HepG2 (cell line): ENCODE measurements at regions not wholly inside any gene's neighbourhood (a gene's known extent, or its start where the extent isn't known, plus 50 kb on each side); places are given as distances from the start of the nearest gene placed in this dataset.

Source experiments
- ATAC-seq: fragments of 200-7000 bp; cut with Tn5 transposase; 3 replicates; pipeline ENCODE4 v1.9.1; 2020; ENCODE audit warnings: mild to moderate bottlenecking, moderate library complexity
- BruUV-seq: library from RNA; stranded (reverse); fragments of 400-500 nt; replicated peaks from 2 replicates; lab custom pipeline; 2021; lab: Mats Ljungman, UMichigan
- CTCF ChIA-PET: fragments of 300-600 bp; formaldehyde crosslinking; extraction: SDS; loops from one replicate; lab custom pipeline; 2021; ENCODE audit warnings: low total read pairs, inconsistent platforms, low intra/inter-chr PET ratio; lab: Yijun Ruan, JAX
- POLR2A ChIA-PET: fragments of 350-600 bp; sonication (Branson Sonifier 250); formaldehyde crosslinking; loops from one replicate; lab custom pipeline; 2020; ENCODE audit warnings: antibody characterized with exemption, inconsistent platforms; lab: Yijun Ruan, JAX
- DNase-seq: peaks from one replicate; pipeline ENCODE4 v3.0.0-alpha.2; 2015; ENCODE audit warnings: low spot score
- FAIRE-seq: peaks from 3 replicates; lab custom pipeline; 2011; peaks lifted over from hg19 to GRCh38; lab: Jason Lieb, UNC
- H2AFZ ChIP-seq: one replicate; pipeline ENCODE4 v1.6.1; 2011; ENCODE audit warnings: low read length, inconsistent platforms
- H3K27ac ChIP-seq: fragments of 300-600 bp; 3 replicates; pipeline ENCODE4 v1.8.0; 2011; ENCODE audit warnings: mixed run types, mild to moderate bottlenecking, mixed read lengths, low read length, inconsistent platforms; ENCODE audit not compliant: insufficient read depth; ENCODE audit errors: extremely low read length
- H3K27me3 ChIP-seq, 2 experiments: fragments of 200-600 bp in 1 of 2; 2 replicates in 1 of 2; 3 replicates in 1 of 2; pipeline versions ENCODE4 v1.6.0 to v1.8.0; 2011; ENCODE audit warnings: low read length in 2 of 2, mild to moderate bottlenecking in 2 of 2, moderate library complexity in 2 of 2, inconsistent platforms in 1 of 2; ENCODE audit not compliant: insufficient read depth in 2 of 2, control insufficient read depth in 1 of 2
- H3K36me3 ChIP-seq, 2 experiments: fragments of 200-600 bp in 1 of 2; replicated peaks in 1 of 2; 2 replicates in 1 of 2; 3 replicates in 1 of 2; pipeline versions ENCODE4 v1.5.1 to v1.8.0; 2011; ENCODE audit warnings: low read length in 2 of 2, inconsistent platforms in 1 of 2; ENCODE audit not compliant: insufficient read depth in 2 of 2, control insufficient read depth in 1 of 2
- H3K4me1 ChIP-seq: 2 replicates; pipeline ENCODE4 v1.5.1; 2012; ENCODE audit warnings: low read length, inconsistent platforms; ENCODE audit not compliant: insufficient read depth
- H3K4me2 ChIP-seq: 2 replicates; pipeline ENCODE4 v1.6.0; 2011; ENCODE audit warnings: low read depth, low read length, inconsistent platforms
- H3K4me3 ChIP-seq, 3 experiments: fragments of 200-600 bp in 1 of 3; sonication (generic), shearing (Covaris generic) in 1 of 3; replicated peaks in 1 of 3; 2 replicates each; pipeline ENCODE4 v1.5.1; 2011 to 2016; ENCODE audit warnings: low read length in 3 of 3, inconsistent platforms in 2 of 3, low read depth in 2 of 3, mild to moderate bottlenecking in 2 of 3, control low read depth in 1 of 3, mixed read lengths in 1 of 3; ENCODE audit not compliant: insufficient read depth in 1 of 3
- H3K79me2 ChIP-seq: one replicate; pipeline ENCODE4 v1.6.1; 2011; ENCODE audit warnings: low read length, inconsistent platforms; ENCODE audit not compliant: insufficient read depth
- H3K9ac ChIP-seq: 2 replicates; pipeline ENCODE4 v1.6.0; 2011; ENCODE audit warnings: mild to moderate bottlenecking, low read depth, low read length, inconsistent platforms; ENCODE audit not compliant: insufficient read depth
- H3K9me3 ChIP-seq: 2 replicates; pipeline ENCODE4 v1.5.1; 2012; ENCODE audit warnings: mild to moderate bottlenecking, low read length
- H4K20me1 ChIP-seq: 2 replicates; pipeline ENCODE4 v1.6.0; 2011; ENCODE audit warnings: inconsistent platforms, mild to moderate bottlenecking, low read length, moderate library complexity; ENCODE audit not compliant: insufficient read depth
- BCL6 ChIP-seq: IDR thresholded peaks from 2 replicates; pipeline ENCODE4 v1.6.1; 2016; ENCODE audit warnings: missing genetic modification reagents, missing compliant biosample characterization
- CSRNP1 ChIP-seq: sonication (generic); formaldehyde crosslinking; IDR thresholded peaks from 2 replicates; pipeline ENCODE4 v1.8.1; 2023; ENCODE audit warnings: mild to moderate bottlenecking, missing genetic modification reagents
- CTCF ChIP-seq: sonication (generic); formaldehyde crosslinking; IDR thresholded peaks from 2 replicates; pipeline ENCODE4 v1.5.0; 2020; ENCODE audit warnings: mild to moderate bottlenecking, missing genetic modification reagents, moderate library complexity
- HMG20B ChIP-seq: conservative IDR thresholded peaks from 2 replicates; pipeline ENCODE4 v1.6.1; 2016; ENCODE audit warnings: missing genetic modification reagents, missing compliant biosample characterization
- PRDM10 ChIP-seq: sonication (generic); formaldehyde crosslinking; IDR thresholded peaks from 2 replicates; pipeline ENCODE4 v1.4.0; 2020; ENCODE audit warnings: low read depth, missing genetic modification reagents
- PRMT3 ChIP-seq: sonication (generic); formaldehyde crosslinking; IDR thresholded peaks from 2 replicates; pipeline ENCODE4 v1.8.1; 2022; ENCODE audit warnings: low read depth, mild to moderate bottlenecking, moderate library complexity, missing genetic modification reagents, borderline replicate concordance
- RXRB ChIP-seq: IDR thresholded peaks from 2 replicates; pipeline ENCODE4 v1.6.1; 2016; ENCODE audit warnings: borderline replicate concordance, missing genetic modification reagents, missing compliant biosample characterization
- TIGD3 ChIP-seq: sonication (generic); formaldehyde crosslinking; IDR thresholded peaks from 2 replicates; pipeline ENCODE4 v1.5.1; 2020; ENCODE audit warnings: mild to moderate bottlenecking, missing genetic modification reagents, borderline replicate concordance
- ZBTB3 ChIP-seq: sonication (generic); formaldehyde crosslinking; IDR thresholded peaks from 2 replicates; pipeline ENCODE4 v1.4.0; 2020; ENCODE audit warnings: low read depth, mild to moderate bottlenecking, moderate library complexity, missing genetic modification reagents, borderline replicate concordance
- ZBTB44 ChIP-seq: sonication (generic); formaldehyde crosslinking; IDR thresholded peaks from 2 replicates; pipeline ENCODE4 v1.4.0; 2020; ENCODE audit warnings: missing genetic modification reagents
- ZNF775 ChIP-seq: sonication (generic); formaldehyde crosslinking; IDR thresholded peaks from 2 replicates; pipeline ENCODE4 v1.4.0; 2020; ENCODE audit warnings: missing genetic modification reagents, mild to moderate bottlenecking, moderate library complexity, borderline replicate concordance
- WGBS: methylation state at CpG from one replicate; pipeline ENCODE4 v1.1.6; 2017; ENCODE audit warnings: low lambda C conversion rate; 5-methylcytosine and 5-hydroxymethylcytosine counted together
- in situ Hi-C: cut with HindIII; loops from 2 replicates; pipeline ENCODE4 v1.10.0; 2017; ENCODE audit warnings: low pct_unique_long_range_greater_than_20kb; ENCODE audit not compliant: extremely low pct_ligation_motif_present
- intact Hi-C: fragments of 100-400 bp; cut with micrococcal nuclease; formaldehyde crosslinking; loops from one replicate; pipeline ENCODE4 v1.10.0; 2022; ENCODE audit not compliant: unreplicated experiment

- TF ChIP-seq PRDM10 (no peak), BCL6 (CRISPR knock-in tag) (peak; percentile 18; the same call in 1 of the 2 replicates)
Measured at GRCh38 chr5:39624890-39625289, 200.1 kb upstream of the DAB2 start (continued).

- Histone ChIP-seq H3K4me2 (peak overlapping the region; percentile 60), H3K4me3 (peak overlapping the region in 2 of 3 experiments; percentile 22 to 35; a peak in 2 of 6 replicates), H2AFZ (no peak overlapping the region), H3K9me3 (no peaks in the 10 kb centered on the region), H3K27ac (peak overlapping the region; percentile 60), H3K27me3 (no peaks in the 10 kb centered on the region), H3K9ac (0 out of 2 replicates have a peak overlapping the region, but pooled peaks have one; percentile 5), H3K36me3 (no peaks in the 10 kb centered on the region), H4K20me1 (no peaks in the 10 kb centered on the region), H3K4me1 (peaks cover 20% of the 10 kb centered on the region), H3K79me2 (no peaks in the 10 kb centered on the region)
- in situ Hi-C loops, result no loop called here
- intact Hi-C loops, result no loop called here
- BruUV-seq, result no TSS peak
- ChIA-PET POLR2A (no interaction called here), CTCF (no interaction called here)
- 0% methylated on average over 1 of the region's 1 CpG for WGBS
- FAIRE-seq (peak; percentile 69), DNase-seq (peak; percentile 47), ATAC-seq (peak; percentile 94)
- TF ChIP-seq ZBTB44 (CRISPR knock-in tag) (no peak), CSRNP1 (no peak), CTCF (no peak), TIGD3 (CRISPR knock-in tag) (no peak), PRMT3 (no peak), RXRB (CRISPR knock-in tag) (peak; percentile 6; the same call in 1 of the 2 replicates), HMG20B (CRISPR knock-in tag) (no peak), ZNF775 (CRISPR knock-in tag) (no peak), ZBTB3 (CRISPR knock-in tag) (no peak)
Measured at GRCh38 chr5:39624268-39624886, 199.6 kb upstream of the DAB2 start.
